ENCODE measurements at regions not wholly inside any gene's neighbourhood (a gene's known extent, or its start where the extent isn't known, plus 50 kb on each side); places are given as distances from the start of the nearest gene placed in this dataset.
"Not testable (repeated sequence)": the region's sequence is repeated elsewhere in the genome, so short reads cannot be mapped to it uniquely, and the experiment has no call there.

GRCh38 chr6:27829453-27830211 is 82.6 kb downstream of the OR2B2 start:
- no peak for DNase-seq (ENCODE audit: low read depth)

GRCh38 chr6:27827477-27827876 is 84.7 kb downstream of the OR2B2 start:
- not testable (repeated sequence) for H3K4me3 ChIP-seq (ENCODE audit: low read depth, low read length); DNase-seq (ENCODE audit: low read depth)

More at GRCh38 chr6:27829453-27830211, 82.6 kb downstream of the OR2B2 start:
- peak overlapping the region; percentile 66 for H3K4me3 ChIP-seq (ENCODE audit: low read depth, low read length)

- not testable (repeated sequence) for DNase-seq (ENCODE audit: low read depth); H3K4me3 ChIP-seq (ENCODE audit: low read depth, low read length)
Measured at GRCh38 chr6:27826612-27826985, 85.6 kb downstream of the OR2B2 start.

- H3K4me3 ChIP-seq (ENCODE audit: low read depth, low read length); DNase-seq (ENCODE audit: low read depth): not testable (repeated sequence)
Measured at GRCh38 chr6:27825848-27826611, 86.2 kb downstream of the OR2B2 start.

GRCh38 chr6:27825025-27825793 is 87.0 kb downstream of the OR2B2 start:
- peak overlapping the region; percentile 70 for H3K4me3 ChIP-seq (ENCODE audit: low read depth, low read length)
- no peak for DNase-seq (ENCODE audit: low read depth)

GRCh38 chr6:27824211-27825024 is 87.8 kb downstream of the OR2B2 start:
- not testable (repeated sequence) for DNase-seq (ENCODE audit: low read depth)
- peak overlapping the region; percentile 70 for H3K4me3 ChIP-seq (ENCODE audit: low read depth, low read length)

- DNase-seq (ENCODE audit: low read depth): not testable (repeated sequence)
- H3K4me3 ChIP-seq (ENCODE audit: low read depth, low read length): peak overlapping the region; percentile 44
Measured at GRCh38 chr6:27823714-27824210, 88.4 kb downstream of the OR2B2 start.

- DNase-seq (ENCODE audit: low read depth): no peak
- no peak overlapping the region for H3K4me3 ChIP-seq (ENCODE audit: low read depth, low read length)
Measured at GRCh38 chr6:27816906-27817305, 95.3 kb downstream of the OR2B2 start.

GRCh38 chr6:27814665-27815424 is 97.4 kb downstream of the OR2B2 start:
- peak; percentile 84 for DNase-seq (ENCODE audit: low read depth)

GRCh38 chr6:27814415-27814664 is 97.9 kb downstream of the OR2B2 start:
- peak overlapping the region; percentile 47 for H3K4me3 ChIP-seq (ENCODE audit: low read depth, low read length)
- not testable (repeated sequence) for DNase-seq (ENCODE audit: low read depth)

More at GRCh38 chr6:27814665-27815424, 97.4 kb downstream of the OR2B2 start:
- H3K4me3 ChIP-seq (ENCODE audit: low read depth, low read length): peak overlapping the region; percentile 47

- no peak for DNase-seq (ENCODE audit: low read depth)
- no peak overlapping the region for H3K4me3 ChIP-seq (ENCODE audit: low read depth, low read length)
Measured at GRCh38 chr6:27812805-27813492, 99.2 kb downstream of the OR2B2 start.

GRCh38 chr6:27812078-27812804 is 100.0 kb downstream of the OR2B2 start:
- no peak for DNase-seq (ENCODE audit: low read depth)
- no peak overlapping the region for H3K4me3 ChIP-seq (ENCODE audit: low read depth, low read length)

GRCh38 chr6:27811451-27811772 is 100.8 kb downstream of the OR2B2 start:
- no peak overlapping the region for H3K4me3 ChIP-seq (ENCODE audit: low read depth, low read length)

GRCh38 chr6:27810768-27811450 is 101.3 kb downstream of the OR2B2 start:
- DNase-seq (ENCODE audit: low read depth): no peak

More at GRCh38 chr6:27811451-27811772, 100.8 kb downstream of the OR2B2 start:
- no peak for DNase-seq (ENCODE audit: low read depth)

GRCh38 chr6:27809939-27810767 is 102.0 kb downstream of the OR2B2 start:
- peak overlapping the region; percentile 64 for H3K4me3 ChIP-seq (ENCODE audit: low read depth, low read length)
- DNase-seq (ENCODE audit: low read depth): peak; percentile 92

More at GRCh38 chr6:27810768-27811450, 101.3 kb downstream of the OR2B2 start:
- peak overlapping the region; percentile 64 for H3K4me3 ChIP-seq (ENCODE audit: low read depth, low read length)

Measured in skeletal muscle cell (primary cell).